ENCODE measurements at regions not wholly inside any gene's neighbourhood (a gene's known extent, or its start where the extent isn't known, plus 50 kb on each side); places are given as distances from the start of the nearest gene placed in this dataset.
"Not testable (repeated sequence)": the region's sequence is repeated elsewhere in the genome, so short reads cannot be mapped to it uniquely, and the experiment has no call there.

DNA sequence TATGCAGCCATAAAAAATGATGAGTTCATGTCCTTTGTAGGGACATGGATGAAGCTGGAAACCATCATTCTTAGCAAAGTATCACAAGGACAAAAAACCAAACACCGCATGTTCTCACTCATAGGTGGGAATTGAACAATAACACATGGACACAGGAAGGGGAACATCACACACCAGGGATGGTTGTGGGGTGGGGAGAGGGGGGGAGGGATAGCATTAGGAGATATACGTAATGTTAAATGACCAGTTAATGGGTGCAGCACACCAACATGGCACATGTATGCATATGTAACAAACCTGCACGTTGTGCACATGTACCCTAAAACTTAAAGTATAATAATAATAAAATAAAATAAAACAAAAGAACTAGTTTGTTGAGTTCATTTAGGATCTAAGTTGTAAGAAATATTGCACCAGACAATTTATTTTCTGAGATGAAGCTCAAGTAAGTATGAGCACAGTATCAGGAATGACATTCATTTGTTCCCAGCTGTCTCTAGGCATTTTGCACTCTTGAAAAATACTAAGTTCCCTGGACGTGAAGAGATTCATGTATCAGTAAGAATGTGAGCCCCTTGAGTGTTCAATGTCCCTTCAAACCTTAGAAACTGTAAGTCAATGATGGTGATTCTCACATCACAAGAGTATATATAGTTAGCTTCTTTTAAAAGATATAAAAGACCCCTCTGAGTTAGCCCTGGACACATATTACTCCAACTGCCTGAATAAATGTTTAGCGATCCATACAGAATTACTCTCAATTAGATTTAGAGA, 1519.3 kb upstream of the TPTE start:
- not testable (repeated sequence) for H3K36me3 ChIP-seq (ENCODE audit: control insufficient read depth, insufficient read depth, low read length); DNase-seq (ENCODE audit: low read depth, low spot score); H3K27me3 ChIP-seq (ENCODE audit: control insufficient read depth, insufficient read depth, low read length); H3K27ac ChIP-seq (ENCODE audit: low read length); H3K4me3 ChIP-seq (ENCODE audit: low read length); H3K4me1 ChIP-seq (ENCODE audit: control insufficient read depth, insufficient read depth, low read length)
- whole genome bisulfite sequencing (ENCODE audit: insufficient coverage, insufficient read length), result no CpG with 5 or more reads among the region's 5 CpGs
- H3K9me3 ChIP-seq (ENCODE audit: control insufficient read depth, insufficient read depth, low read length), result peaks cover 13% of the 10 kb centered on the region

DNA sequence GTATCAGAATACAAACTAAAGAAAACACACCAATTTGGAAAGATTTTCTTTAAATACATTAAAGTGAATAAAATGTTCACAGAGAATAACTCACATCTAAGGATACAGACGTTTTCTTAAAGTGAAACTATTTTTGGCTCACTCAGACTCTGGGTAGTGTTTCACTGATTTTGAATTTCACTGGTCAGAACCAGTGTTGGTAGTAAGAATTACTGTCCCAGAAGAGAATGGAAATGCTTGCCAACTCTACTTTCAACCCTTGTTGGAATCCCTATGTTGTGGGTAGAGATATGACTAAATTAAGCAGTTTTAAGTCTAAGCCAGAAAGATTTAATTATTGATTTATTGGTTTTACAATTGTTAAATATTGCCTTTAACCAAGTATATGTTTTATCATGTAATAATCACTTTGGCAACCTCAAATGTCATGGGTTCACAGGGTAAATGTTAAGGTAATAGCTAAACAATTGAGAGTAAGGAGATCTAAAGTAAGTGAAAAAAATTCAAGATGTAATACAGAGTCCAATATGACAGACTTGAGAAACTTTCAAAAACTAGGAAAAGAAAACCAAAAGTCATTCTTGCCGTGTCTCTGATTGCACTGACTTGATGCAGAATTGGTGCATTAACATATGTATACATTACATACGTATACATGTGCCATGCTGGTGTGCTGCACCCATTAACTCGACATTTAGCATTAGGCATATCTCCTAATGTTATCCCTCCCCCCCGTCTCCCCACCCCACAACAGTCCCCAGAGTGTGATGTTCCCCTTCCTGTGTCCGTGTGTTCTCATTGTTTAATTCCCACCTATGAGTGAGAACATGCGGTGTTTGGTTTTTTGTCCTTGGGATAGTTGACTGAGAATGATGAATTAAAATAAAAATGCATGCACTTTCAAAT, 1517.2 kb upstream of the TPTE start:
- peaks cover 21% of the 10 kb centered on the region for H3K9me3 ChIP-seq (ENCODE audit: control insufficient read depth, insufficient read depth, low read length)
- DNase-seq (ENCODE audit: low read depth, low spot score); H3K4me1 ChIP-seq (ENCODE audit: control insufficient read depth, insufficient read depth, low read length); H3K27ac ChIP-seq (ENCODE audit: low read length); H3K4me3 ChIP-seq (ENCODE audit: low read length); H3K27me3 ChIP-seq (ENCODE audit: control insufficient read depth, insufficient read depth, low read length); H3K36me3 ChIP-seq (ENCODE audit: control insufficient read depth, insufficient read depth, low read length): not testable (repeated sequence)
- WGBS (ENCODE audit: insufficient coverage, insufficient read length), result no CpG with 5 or more reads among the region's 7 CpGs

DNA sequence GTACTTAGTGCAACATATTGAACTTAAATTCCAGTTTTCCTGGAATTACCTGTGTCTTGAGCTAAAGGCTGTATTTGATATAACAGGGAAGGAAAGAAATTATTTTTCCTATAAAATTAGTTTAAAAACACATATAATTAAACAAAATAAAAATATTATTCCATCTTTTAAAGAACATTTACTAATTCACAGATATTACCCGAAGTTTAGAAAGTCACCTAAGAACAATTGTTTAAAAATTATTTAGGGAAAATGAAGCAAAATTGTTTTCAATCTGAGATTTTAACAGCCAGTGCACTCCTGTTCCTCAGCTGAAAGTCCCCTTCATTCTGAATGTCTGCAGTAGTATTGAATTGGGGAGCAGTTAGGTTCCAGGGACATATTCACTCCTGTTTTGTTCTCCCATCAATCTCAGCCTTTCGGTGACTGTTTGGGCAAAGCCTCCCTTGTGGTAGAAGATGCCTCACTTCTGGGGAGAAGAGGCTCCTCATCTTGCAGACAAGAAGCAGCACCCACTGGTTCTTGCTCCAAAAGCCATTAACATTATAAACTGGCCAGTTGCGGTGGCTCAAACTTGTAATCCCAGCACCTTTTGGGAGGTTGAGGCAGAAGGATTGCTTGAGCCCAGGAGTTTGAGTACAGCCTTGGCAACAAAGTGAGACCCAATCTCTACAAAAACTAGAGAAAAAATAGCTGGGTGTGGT, 1516.4 kb upstream of the TPTE start:
- H3K9me3 ChIP-seq (ENCODE audit: control insufficient read depth, insufficient read depth, low read length), result peaks cover 20% of the 10 kb centered on the region
- DNase-seq (ENCODE audit: low read depth, low spot score); H3K27ac ChIP-seq (ENCODE audit: low read length); H3K36me3 ChIP-seq (ENCODE audit: control insufficient read depth, insufficient read depth, low read length); H3K4me1 ChIP-seq (ENCODE audit: control insufficient read depth, insufficient read depth, low read length); H3K4me3 ChIP-seq (ENCODE audit: low read length); H3K27me3 ChIP-seq (ENCODE audit: control insufficient read depth, insufficient read depth, low read length): not testable (repeated sequence)
- WGBS (ENCODE audit: insufficient coverage, insufficient read length), result no CpG with 5 or more reads among the region's 3 CpGs

DNA sequence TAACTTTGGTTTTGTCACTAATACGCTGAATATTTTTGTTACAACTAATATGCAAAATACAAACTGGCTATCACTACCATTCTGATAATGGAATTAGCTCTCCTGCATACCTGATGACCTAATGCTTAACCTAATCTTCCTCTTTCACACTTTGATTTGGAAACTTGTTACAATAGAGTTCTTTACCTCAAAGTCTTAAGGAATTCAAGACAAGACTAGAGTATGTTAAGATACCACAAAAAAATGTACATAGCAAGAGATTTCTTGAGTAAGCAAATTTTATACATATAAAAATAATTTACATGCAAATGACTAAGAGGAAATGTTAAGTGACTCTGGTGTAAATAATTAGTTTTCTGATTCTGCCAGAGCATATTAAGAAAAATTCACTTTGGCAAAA, 1515.7 kb upstream of the TPTE start:
- H3K4me1 ChIP-seq (ENCODE audit: control insufficient read depth, insufficient read depth, low read length); H3K27ac ChIP-seq (ENCODE audit: low read length); H3K27me3 ChIP-seq (ENCODE audit: control insufficient read depth, insufficient read depth, low read length); H3K4me3 ChIP-seq (ENCODE audit: low read length); H3K36me3 ChIP-seq (ENCODE audit: control insufficient read depth, insufficient read depth, low read length); DNase-seq (ENCODE audit: low read depth, low spot score): not testable (repeated sequence)
- no CpG with 5 or more reads among the region's 1 CpG for WGBS (ENCODE audit: insufficient coverage, insufficient read length)
- peaks cover 20% of the 10 kb centered on the region for H3K9me3 ChIP-seq (ENCODE audit: control insufficient read depth, insufficient read depth, low read length)

DNA sequence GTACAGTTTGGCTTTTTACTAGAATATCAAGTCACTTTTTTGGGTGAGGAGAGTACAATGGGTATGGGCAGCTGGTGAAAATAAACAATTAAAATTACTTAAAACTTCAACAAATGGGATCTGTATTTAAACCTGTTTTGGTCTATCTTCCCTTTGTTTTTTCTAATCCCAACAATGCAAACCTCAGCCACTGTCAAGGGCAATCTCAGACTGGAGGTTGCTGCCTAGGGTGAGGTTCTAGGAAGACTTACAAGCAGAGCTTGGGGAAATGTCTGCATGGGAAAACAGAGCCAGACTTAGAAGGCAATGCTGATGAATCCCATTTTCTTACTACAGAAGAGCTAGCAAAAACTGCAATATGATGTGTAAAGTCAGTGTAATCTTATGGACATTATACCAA, 1515.3 kb upstream of the TPTE start:
- not testable (repeated sequence) for H3K4me3 ChIP-seq (ENCODE audit: low read length); H3K36me3 ChIP-seq (ENCODE audit: control insufficient read depth, insufficient read depth, low read length); H3K27ac ChIP-seq (ENCODE audit: low read length); DNase-seq (ENCODE audit: low read depth, low spot score); H3K27me3 ChIP-seq (ENCODE audit: control insufficient read depth, insufficient read depth, low read length); H3K4me1 ChIP-seq (ENCODE audit: control insufficient read depth, insufficient read depth, low read length)
- peaks cover 22% of the 10 kb centered on the region for H3K9me3 ChIP-seq (ENCODE audit: control insufficient read depth, insufficient read depth, low read length)

DNA sequence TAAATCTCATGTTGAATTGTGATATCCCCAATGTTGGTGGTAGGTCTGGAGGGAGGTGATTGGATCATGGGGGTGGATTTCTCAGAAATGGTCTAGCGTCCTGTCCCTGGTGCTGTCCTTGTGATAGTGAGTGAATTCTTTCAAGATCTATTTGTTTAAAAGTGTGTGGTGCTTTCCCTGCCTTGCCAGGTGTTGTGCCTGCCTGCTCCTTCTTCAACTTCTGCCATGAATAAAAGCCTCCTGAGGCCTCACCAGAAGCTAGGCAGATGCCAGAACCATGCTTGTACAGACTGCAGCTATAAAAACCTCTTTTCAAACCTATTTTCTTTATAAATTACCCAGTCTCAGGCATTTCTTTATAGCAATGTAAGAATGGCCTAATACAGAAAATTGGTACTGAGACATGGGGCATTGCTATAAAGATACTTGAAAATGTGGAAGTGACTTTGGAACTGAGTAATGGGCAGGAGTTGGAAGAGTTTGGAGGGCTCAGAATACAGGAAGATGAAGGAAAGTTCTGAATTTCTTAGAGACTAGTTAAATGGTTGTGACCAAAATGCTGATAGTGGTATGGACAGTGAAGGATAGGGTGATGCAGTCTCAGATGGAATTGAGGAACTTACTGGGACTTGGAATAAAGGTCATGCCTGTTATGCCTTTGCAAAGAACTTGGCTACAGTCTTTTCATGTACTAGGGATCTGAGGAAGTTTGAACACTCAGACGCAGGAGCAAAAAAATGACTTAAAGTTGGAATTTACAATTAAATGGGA, 1514.6 kb upstream of the TPTE start:
- DNase-seq (ENCODE audit: low read depth, low spot score); H3K27me3 ChIP-seq (ENCODE audit: control insufficient read depth, insufficient read depth, low read length); H3K4me1 ChIP-seq (ENCODE audit: control insufficient read depth, insufficient read depth, low read length); H3K27ac ChIP-seq (ENCODE audit: low read length); H3K36me3 ChIP-seq (ENCODE audit: control insufficient read depth, insufficient read depth, low read length); H3K4me3 ChIP-seq (ENCODE audit: low read length): not testable (repeated sequence)
- WGBS (ENCODE audit: insufficient coverage, insufficient read length), result no CpG with 5 or more reads among the region's 2 CpGs
- peaks cover 26% of the 10 kb centered on the region for H3K9me3 ChIP-seq (ENCODE audit: control insufficient read depth, insufficient read depth, low read length)

DNA sequence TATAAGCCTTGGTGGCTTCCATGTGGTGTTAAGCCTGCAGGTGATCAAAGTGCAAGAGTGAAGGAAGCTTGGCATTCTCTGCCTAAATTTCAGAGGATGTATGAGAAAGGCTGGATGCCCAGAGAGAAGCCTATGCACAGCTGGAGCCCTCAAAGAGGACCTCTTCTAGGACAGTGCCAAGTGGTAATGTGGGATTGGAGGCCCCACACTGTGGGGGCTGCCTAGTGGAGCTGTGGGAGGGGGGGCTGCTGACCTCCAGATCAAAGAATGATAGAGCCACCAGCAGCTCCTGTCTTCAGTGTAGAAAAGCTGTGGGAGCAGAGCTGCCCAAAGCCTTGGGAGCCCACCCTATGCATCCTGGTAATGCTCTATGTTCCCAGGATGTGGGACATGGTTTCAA, 1512.7 kb upstream of the TPTE start:
- Histone ChIP-seq H3K4me1 (ENCODE audit: control insufficient read depth, insufficient read depth, low read length) (no peaks in the 10 kb centered on the region), H3K27me3 (ENCODE audit: control insufficient read depth, insufficient read depth, low read length) (no peaks in the 10 kb centered on the region), H3K9me3 (ENCODE audit: control insufficient read depth, insufficient read depth, low read length) (peaks cover 35% of the 10 kb centered on the region)

DNA sequence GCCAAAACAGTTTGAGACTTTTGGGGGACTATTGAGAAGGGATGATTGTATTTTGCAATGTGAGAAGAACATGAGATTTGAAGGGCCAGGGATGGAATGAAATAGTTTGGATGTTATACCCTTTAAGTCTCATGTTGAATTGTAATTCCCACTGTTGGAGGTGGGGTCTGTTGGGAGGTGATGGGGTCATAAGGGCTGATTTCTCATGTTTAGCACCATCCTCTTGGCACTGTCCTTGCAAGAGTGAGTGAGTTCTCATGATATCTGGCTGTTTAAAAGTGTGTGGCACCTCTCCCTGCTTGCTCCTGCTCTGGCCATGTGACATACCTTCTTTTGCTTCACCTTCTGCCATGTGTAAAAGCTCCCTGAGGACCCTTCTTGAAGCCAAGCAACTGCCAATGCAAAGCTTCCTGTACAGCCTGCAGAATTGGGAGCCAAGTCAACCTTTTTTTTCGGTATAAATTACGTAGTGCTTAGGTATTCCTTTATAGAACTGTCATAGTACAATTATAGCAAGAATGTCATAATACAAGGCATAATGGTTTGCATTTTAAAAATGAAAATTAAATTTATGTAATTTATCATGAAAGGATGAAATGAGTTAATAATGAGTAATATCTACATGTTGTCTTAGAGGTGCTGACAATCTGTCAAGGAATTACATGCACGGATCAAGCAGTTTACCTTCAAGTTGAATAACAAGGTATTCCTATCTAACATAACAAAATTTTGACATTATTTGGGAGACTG, 1511.9 kb upstream of the TPTE start:
- not testable (repeated sequence) for H3K4me1 ChIP-seq (ENCODE audit: control insufficient read depth, insufficient read depth, low read length); H3K4me3 ChIP-seq (ENCODE audit: low read length); H3K36me3 ChIP-seq (ENCODE audit: control insufficient read depth, insufficient read depth, low read length); DNase-seq (ENCODE audit: low read depth, low spot score); H3K27me3 ChIP-seq (ENCODE audit: control insufficient read depth, insufficient read depth, low read length); H3K27ac ChIP-seq (ENCODE audit: low read length)
- WGBS (ENCODE audit: insufficient coverage, insufficient read length), result no CpG with 5 or more reads among the region's 3 CpGs
- H3K9me3 ChIP-seq (ENCODE audit: control insufficient read depth, insufficient read depth, low read length), result peaks cover 34% of the 10 kb centered on the region

More for the DNA sequence above, 1512.7 kb upstream of the TPTE start:
- Histone ChIP-seq H3K4me3 (ENCODE audit: low read length) (no peak overlapping the region), H3K27ac (ENCODE audit: low read length) (no peak overlapping the region), H3K36me3 (ENCODE audit: control insufficient read depth, insufficient read depth, low read length) (no peaks in the 10 kb centered on the region)
- no peak for DNase-seq (ENCODE audit: low read depth, low spot score)

DNA sequence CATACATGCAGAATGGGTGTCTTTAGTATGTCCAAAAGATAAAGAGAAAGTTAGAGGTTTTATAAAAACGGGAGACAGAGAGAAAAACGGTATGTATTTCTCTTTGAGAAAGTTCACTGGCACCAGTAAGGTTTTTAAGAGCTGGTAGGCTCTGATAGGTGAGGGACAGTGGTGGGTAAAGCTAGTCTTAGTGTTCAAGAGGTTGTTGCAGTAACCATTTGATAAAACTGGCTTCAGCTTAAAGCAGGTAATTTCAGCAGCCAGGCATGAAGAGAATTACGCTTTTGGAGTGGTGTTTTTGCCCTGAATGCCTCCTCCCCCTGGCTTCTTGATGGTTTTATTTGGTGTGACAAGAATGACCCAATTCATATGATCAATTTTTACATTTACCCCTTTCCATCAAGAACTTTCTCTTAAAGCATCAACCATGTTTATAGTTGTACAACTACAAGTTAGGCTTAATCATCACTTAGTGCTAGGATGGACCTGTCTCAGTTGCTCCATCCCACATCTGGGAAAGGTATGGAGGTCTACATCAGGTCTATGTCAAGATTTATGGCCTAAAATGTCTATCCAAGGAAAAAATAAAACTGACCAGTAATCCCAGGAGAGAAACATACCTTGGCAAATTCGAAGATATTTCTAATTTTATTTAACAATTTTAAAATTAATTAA, 1511.1 kb upstream of the TPTE start:
- H3K4me1 ChIP-seq (ENCODE audit: control insufficient read depth, insufficient read depth, low read length); H3K27ac ChIP-seq (ENCODE audit: low read length); H3K27me3 ChIP-seq (ENCODE audit: control insufficient read depth, insufficient read depth, low read length); H3K36me3 ChIP-seq (ENCODE audit: control insufficient read depth, insufficient read depth, low read length); H3K4me3 ChIP-seq (ENCODE audit: low read length); DNase-seq (ENCODE audit: low read depth, low spot score): not testable (repeated sequence)
- no CpG with 5 or more reads among the region's 4 CpGs for WGBS (ENCODE audit: insufficient coverage, insufficient read length)
- peaks cover 33% of the 10 kb centered on the region for H3K9me3 ChIP-seq (ENCODE audit: control insufficient read depth, insufficient read depth, low read length)

Measured in iPS DF 6.9 (cell line).